SU-DHL-6 (cell line): ENCODE measurements at regions not wholly inside any gene's neighbourhood (a gene's known extent, or its start where the extent isn't known, plus 50 kb on each side); places are given as distances from the start of the nearest gene placed in this dataset.

Experiments used
- H2AFZ ChIP-seq: fragments of 200-600 bp; sonication (generic); 2 replicates; pipeline ENCODE4 v1.6.1; 2014; ENCODE audit warnings: low read depth, mild to moderate bottlenecking, moderate library complexity, mixed read lengths, antibody characterized with exemption, low read length; ENCODE audit not compliant: severe bottlenecking
- H3F3A ChIP-seq: fragments of 200-600 bp; shearing (Covaris generic); 2 replicates; pipeline ENCODE4 v1.6.0; 2016; ENCODE audit warnings: antibody characterized with exemption, mild to moderate bottlenecking; ENCODE audit not compliant: insufficient read depth
- H3K27ac ChIP-seq: fragments of 200-600 bp; sonication (generic); 2 replicates; pipeline ENCODE4 v1.5.1; 2016; ENCODE audit warnings: low read depth, mild to moderate bottlenecking, low read length, moderate library complexity, mixed read lengths
- H3K27me3 ChIP-seq: fragments of 200-600 bp; sonication (generic), shearing (Covaris generic); 2 replicates; pipeline ENCODE4 v1.6.0; 2014; ENCODE audit warnings: mild to moderate bottlenecking, low read length
- H3K36me3 ChIP-seq: fragments of 200-600 bp; sonication (generic); 2 replicates; pipeline ENCODE4 v1.6.1; 2014; ENCODE audit warnings: mild to moderate bottlenecking, low read length, mixed read lengths
- H3K4me2 ChIP-seq: fragments of 300-600, 200-600 bp; shearing (Covaris generic), sonication (generic); 2 replicates; pipeline ENCODE4 v1.6.0; 2014; ENCODE audit warnings: low read length, low read depth, mild to moderate bottlenecking; ENCODE audit not compliant: poor library complexity, severe bottlenecking
- H3K4me3 ChIP-seq: fragments of 200-600 bp; sonication (generic); 2 replicates; pipeline ENCODE4 v1.5.1; 2014; ENCODE audit warnings: antibody characterized with exemption, low read length, mild to moderate bottlenecking, mixed read lengths; ENCODE audit not compliant: insufficient read depth, poor library complexity, severe bottlenecking
- H3K79me2 ChIP-seq: fragments of 200-600 bp; sonication (generic); 2 replicates; pipeline ENCODE4 v1.6.1; 2014; ENCODE audit warnings: mild to moderate bottlenecking, low read length, moderate library complexity; ENCODE audit not compliant: insufficient read depth
- H3K9ac ChIP-seq: fragments of 200-600 bp; sonication (generic); 2 replicates; pipeline ENCODE4 v1.7.0; 2014; ENCODE audit warnings: mild to moderate bottlenecking, low read length
- H3K9me2 ChIP-seq: fragments of 200-600 bp; sonication (generic); replicated peaks from 2 replicates; pipeline ENCODE4 v1.6.1; 2014; ENCODE audit warnings: low read length; ENCODE audit not compliant: insufficient read depth
- H3K9me3 ChIP-seq: fragments of 200-600 bp; sonication (generic); 2 replicates; pipeline ENCODE4 v1.6.1; 2014; ENCODE audit warnings: low read length, mixed read lengths; ENCODE audit not compliant: insufficient read depth
- H4K20me1 ChIP-seq: fragments of 200-600 bp; sonication (generic); 2 replicates; pipeline ENCODE4 v1.6.1; 2014; ENCODE audit warnings: low read depth, mild to moderate bottlenecking, antibody characterized with exemption, low read length, moderate library complexity, mixed read lengths
- EZH2phosphoT487 ChIP-seq: fragments of 200-600 bp; sonication (generic), shearing (Covaris generic); conservative IDR thresholded peaks from 2 replicates; pipeline ENCODE4 v1.6.1; 2018; ENCODE audit warnings: mild to moderate bottlenecking, antibody characterized with exemption, low read length, moderate library complexity, mixed read lengths
- TF ChIP-seq, protein P1 (sequence below): fragments of 200-600 bp; sonication (generic); IDR thresholded peaks from one replicate; pipeline ENCODE4 v1.5.1; 2017; ENCODE audit warnings: antibody characterized with exemption, mild to moderate bottlenecking, low read length, moderate library complexity; ENCODE audit not compliant: insufficient read depth, poor library complexity, severe bottlenecking

DNA sequence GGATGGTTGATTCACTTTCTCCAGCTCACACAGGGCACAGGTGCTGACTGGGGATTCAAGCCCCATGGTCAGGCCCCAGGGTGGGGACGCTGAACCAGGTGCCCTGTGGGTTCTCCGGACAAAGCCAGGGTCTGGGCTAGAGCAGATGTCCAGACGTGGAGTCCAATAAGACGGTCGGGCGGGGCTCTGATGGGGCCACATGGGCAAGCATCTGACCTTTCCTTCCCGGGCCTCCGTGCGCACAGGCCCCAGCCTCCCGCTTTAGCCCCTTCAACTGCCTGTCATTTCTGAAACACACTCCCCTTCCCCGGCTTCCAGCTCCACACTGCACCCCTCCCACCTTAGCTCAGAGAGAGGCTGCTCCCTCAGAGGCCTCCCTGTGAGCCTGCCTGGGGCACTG is 153.0 kb upstream of the PPP2R2D start:
- H3K9me2 ChIP-seq, result no peaks in the 10 kb centered on the region
- H3F3A ChIP-seq, result no peaks in the 10 kb centered on the region
- H3K4me2 ChIP-seq, result no peak overlapping the region
- no peaks in the 10 kb centered on the region for H3K79me2 ChIP-seq
- H3K9me3 ChIP-seq, result no peaks in the 10 kb centered on the region
- no peak overlapping the region for H2AFZ ChIP-seq
- no peaks in the 10 kb centered on the region for H3K27me3 ChIP-seq
- no peak for TF ChIP-seq EZH2phosphoT487
- TF ChIP-seq, protein P1, sequence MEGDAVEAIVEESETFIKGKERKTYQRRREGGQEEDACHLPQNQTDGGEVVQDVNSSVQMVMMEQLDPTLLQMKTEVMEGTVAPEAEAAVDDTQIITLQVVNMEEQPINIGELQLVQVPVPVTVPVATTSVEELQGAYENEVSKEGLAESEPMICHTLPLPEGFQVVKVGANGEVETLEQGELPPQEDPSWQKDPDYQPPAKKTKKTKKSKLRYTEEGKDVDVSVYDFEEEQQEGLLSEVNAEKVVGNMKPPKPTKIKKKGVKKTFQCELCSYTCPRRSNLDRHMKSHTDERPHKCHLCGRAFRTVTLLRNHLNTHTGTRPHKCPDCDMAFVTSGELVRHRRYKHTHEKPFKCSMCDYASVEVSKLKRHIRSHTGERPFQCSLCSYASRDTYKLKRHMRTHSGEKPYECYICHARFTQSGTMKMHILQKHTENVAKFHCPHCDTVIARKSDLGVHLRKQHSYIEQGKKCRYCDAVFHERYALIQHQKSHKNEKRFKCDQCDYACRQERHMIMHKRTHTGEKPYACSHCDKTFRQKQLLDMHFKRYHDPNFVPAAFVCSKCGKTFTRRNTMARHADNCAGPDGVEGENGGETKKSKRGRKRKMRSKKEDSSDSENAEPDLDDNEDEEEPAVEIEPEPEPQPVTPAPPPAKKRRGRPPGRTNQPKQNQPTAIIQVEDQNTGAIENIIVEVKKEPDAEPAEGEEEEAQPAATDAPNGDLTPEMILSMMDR, result no peak
- no peaks in the 10 kb centered on the region for H3K36me3 ChIP-seq
- no peaks in the 10 kb centered on the region for H4K20me1 ChIP-seq
- H3K27ac ChIP-seq, result no peak overlapping the region
- H3K4me3 ChIP-seq, result no peak overlapping the region
- H3K9ac ChIP-seq, result no peak overlapping the region

DNA sequence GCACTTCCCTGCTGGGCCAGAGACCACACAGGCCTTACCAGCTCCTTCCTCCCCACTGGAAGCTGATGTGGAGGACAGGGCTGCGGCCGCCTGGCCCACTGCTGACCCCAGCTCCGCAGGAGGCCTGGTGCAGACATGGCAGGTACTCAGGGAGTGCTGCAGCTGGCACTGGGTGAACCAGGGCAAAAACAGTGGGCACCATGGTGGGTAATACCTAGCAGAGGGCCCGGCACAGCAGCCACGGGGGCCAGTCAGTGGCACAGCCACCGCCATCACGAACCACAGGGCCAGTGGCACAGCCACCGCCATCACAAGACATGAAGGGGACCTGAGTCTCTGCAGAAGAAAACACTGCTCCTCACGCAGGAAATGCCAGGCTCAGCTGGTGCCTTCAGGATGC is 152.6 kb upstream of the PPP2R2D start:
- H3F3A ChIP-seq, result no peaks in the 10 kb centered on the region
- H3K27me3 ChIP-seq, result no peaks in the 10 kb centered on the region
- no peaks in the 10 kb centered on the region for H4K20me1 ChIP-seq
- H3K4me2 ChIP-seq, result no peak overlapping the region
- H2AFZ ChIP-seq, result no peak overlapping the region
- H3K36me3 ChIP-seq, result no peaks in the 10 kb centered on the region
- no peaks in the 10 kb centered on the region for H3K9me3 ChIP-seq
- no peaks in the 10 kb centered on the region for H3K9me2 ChIP-seq
- no peaks in the 10 kb centered on the region for H3K79me2 ChIP-seq
- no peak overlapping the region for H3K4me3 ChIP-seq
- H3K9ac ChIP-seq, result no peak overlapping the region
- TF ChIP-seq, protein P1, result no peak
- no peak for TF ChIP-seq EZH2phosphoT487
- no peak overlapping the region for H3K27ac ChIP-seq

DNA sequence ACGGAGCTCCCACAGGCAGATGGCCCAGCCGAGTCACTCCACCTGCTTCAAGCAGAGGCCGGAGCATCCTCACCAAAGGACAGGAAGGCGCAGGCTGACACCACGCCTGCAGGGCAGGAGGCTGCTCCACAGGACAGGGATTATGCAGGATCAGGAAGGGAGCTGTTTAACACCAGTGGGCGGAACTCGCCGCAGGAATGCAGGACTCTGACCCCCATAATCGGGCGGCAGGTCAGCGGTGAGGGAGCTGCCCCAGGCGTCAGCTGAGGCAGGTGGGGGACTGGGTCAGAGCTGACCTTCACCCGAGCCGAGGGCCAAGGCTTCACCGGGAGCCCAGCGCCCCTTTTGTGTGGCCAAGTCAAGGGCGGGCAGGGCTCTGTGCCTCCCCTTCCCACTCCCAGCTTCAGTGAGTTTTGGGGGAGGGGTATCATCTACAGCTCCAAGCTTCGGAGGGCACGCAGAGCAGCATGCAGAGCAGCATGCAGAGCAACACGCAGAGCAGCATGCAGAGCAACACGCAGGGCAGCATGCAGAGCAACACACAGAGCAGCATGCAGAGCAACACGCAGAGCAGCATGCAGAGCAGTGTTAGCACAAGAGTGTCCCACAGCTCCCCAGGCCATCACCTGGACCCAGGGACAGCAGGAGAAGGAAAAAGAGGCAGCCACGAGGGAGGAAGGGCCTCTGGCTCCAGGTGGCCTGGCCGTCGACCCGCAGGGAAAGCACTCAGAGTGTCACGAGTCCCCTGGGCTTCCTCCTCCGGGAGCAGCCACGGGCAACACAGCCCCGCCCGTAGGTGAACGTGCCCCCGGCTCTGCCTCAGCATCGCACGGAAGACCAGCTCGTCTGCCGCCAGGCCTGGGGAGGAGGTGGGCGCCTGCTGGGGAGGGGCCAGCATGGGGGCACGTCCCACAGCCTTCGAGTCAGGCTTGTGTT is 151.7 kb upstream of the PPP2R2D start:
- no peaks in the 10 kb centered on the region for H3F3A ChIP-seq
- no peaks in the 10 kb centered on the region for H3K9me3 ChIP-seq
- H3K9ac ChIP-seq, result no peak overlapping the region
- H3K4me3 ChIP-seq, result no peak overlapping the region
- no peaks in the 10 kb centered on the region for H4K20me1 ChIP-seq
- no peaks in the 10 kb centered on the region for H3K79me2 ChIP-seq
- no peaks in the 10 kb centered on the region for H3K9me2 ChIP-seq
- no peak overlapping the region for H2AFZ ChIP-seq
- no peak overlapping the region for H3K27ac ChIP-seq
- no peak overlapping the region for H3K4me2 ChIP-seq
- no peaks in the 10 kb centered on the region for H3K36me3 ChIP-seq
- TF ChIP-seq EZH2phosphoT487, result no peak
- TF ChIP-seq, protein P1, result no peak
- H3K27me3 ChIP-seq, result no peaks in the 10 kb centered on the region
